GM12875 (cell line): ENCODE measurements at regions not wholly inside any gene's neighbourhood (a gene's known extent, or its start where the extent isn't known, plus 50 kb on each side); places are given as distances from the start of the nearest gene placed in this dataset.

Source experiments
- H3K4me3 ChIP-seq: one replicate; pipeline ENCODE4 v1.5.1; 2011; ENCODE audit warnings: low read depth, low read length, control low read depth
- CTCF ChIP-seq: IDR thresholded peaks from 2 replicates; pipeline ENCODE4 v1.5.1; 2011; ENCODE audit warnings: low read depth, mild to moderate bottlenecking, control low read depth, inconsistent platforms, low read length, moderate library complexity, borderline replicate concordance; ENCODE audit not compliant: insufficient read depth

DNA sequence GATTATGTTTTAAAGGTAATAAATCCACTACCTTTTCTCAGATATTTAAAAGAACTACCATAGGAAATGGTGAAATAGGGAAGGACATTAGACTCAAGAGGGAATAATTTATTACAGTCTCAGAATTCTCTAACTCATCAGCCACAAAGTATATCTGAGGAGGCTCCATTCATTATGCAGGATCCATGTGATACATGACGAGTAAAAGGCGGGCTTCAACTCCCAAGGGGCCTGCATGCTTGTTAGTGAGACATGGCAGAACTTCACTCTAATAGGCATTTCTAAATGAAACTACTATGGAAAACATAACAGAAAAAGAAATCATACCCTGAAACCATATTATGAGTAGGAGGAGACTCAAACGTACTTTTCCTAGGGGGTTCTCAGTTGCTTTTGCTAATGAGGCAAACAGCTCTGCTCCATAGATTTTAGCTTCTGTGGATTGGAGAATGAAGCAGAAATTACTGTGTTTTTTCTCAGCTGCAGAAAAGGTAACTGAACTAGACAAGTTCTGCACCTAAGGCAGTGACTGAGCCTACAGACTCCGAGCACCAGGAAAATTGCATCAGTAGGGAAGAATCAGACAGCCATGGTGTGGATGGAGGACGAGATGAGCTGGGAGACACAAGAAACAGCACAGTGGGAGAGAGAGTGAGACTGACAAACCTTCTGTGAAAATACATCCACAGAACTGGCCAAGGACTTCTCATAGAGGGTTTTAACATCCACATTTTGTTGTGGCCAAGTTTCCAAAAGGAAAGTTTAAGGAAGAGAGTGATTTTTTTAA, 254.6 kb upstream of the PRDM1 start:
- no peak overlapping the region for H3K4me3 ChIP-seq
- no peak for TF ChIP-seq CTCF

DNA sequence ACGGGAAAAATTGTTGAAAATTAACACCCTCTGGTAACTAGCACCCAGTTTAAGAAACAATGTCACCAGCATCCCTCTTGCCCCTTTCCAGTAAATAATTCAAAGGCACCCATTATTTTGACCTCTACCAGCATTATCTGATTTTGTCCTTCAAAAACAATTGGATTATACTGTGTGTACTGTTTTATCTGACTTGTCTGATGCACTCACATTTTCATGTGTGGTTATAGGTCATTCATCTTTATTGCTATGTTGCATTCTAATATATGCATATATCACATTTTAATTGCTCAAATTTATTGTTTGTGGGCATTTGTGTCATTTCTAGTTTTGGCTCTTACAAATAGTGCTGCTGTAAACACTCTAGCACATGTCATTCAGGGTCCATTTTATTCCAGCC, 260.9 kb upstream of the PRDM1 start:
- H3K4me3 ChIP-seq, result no peak overlapping the region
- TF ChIP-seq CTCF, result no peak

- H3K4me3 ChIP-seq, result no peak overlapping the region
- no peak for TF ChIP-seq CTCF
Measured at GRCh38 chr6:105824732-105825131, 261.4 kb upstream of the PRDM1 start.

DNA sequence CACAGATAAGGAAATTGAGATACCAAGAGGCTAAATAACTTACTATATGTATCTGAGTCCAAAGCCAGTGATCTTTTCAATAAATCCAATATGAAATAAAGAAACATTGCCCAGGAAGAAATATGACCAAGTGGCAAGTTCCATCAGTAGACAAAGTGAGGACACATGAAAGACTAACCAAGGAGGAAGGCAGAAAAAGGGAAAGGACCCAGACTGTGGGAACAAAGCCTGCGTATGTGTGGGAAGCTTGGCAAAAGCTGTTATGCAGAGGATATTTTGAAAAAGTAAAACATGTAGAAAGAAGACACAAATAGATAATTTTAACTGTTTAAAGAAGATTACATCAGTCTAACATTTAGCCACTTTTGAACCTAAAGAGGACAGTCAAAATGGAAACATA, 264.4 kb upstream of the PRDM1 start:
- TF ChIP-seq CTCF, result no peak
- no peak overlapping the region for H3K4me3 ChIP-seq

- TF ChIP-seq CTCF, result no peak
- H3K4me3 ChIP-seq, result no peak overlapping the region
Measured at GRCh38 chr6:105821027-105821426, 265.1 kb upstream of the PRDM1 start.

GRCh38 chr6:105819745-105820144, 266.4 kb upstream of the PRDM1 start:
- no peak for TF ChIP-seq CTCF
- H3K4me3 ChIP-seq, result no peak overlapping the region

GRCh38 chr6:105818505-105818904, 267.6 kb upstream of the PRDM1 start:
- H3K4me3 ChIP-seq, result no peak overlapping the region
- no peak for TF ChIP-seq CTCF
